PC-3 (cell line): ENCODE measurements at regions not wholly inside any gene's neighbourhood (a gene's known extent, or its start where the extent isn't known, plus 50 kb on each side); places are given as distances from the start of the nearest gene placed in this dataset.

Experiments used
- ATAC-seq: fragments of 200-7000 bp; cut with Tn5 transposase; 2 replicates; pipeline ENCODE4 v1.9.1; 2020; ENCODE audit warnings: mild to moderate bottlenecking, moderate library complexity
- BruUV-seq: library from RNA; stranded (reverse); fragments of 400-500 nt; replicated peaks from 2 replicates; lab custom pipeline; 2021; lab: Mats Ljungman, UMichigan
- CTCF ChIA-PET: fragments of 300-600 bp; sonication (Branson Sonifier 250); formaldehyde crosslinking; loops from one replicate; lab custom pipeline; 2022; ENCODE audit warnings: antibody characterized with exemption; lab: Charles Lee
- POLR2A ChIA-PET: fragments of 300-600 bp; sonication (Branson Sonifier 250); formaldehyde crosslinking; loops from one replicate; lab custom pipeline; 2022; ENCODE audit warnings: antibody characterized with exemption; ENCODE audit not compliant: unreplicated experiment; lab: Charles Lee
- DNase-seq: peaks from one replicate; pipeline ENCODE4 v3.0.0-alpha.2; 2015
- H2AFZ ChIP-seq: fragments of 300-600 bp; sonication (generic); 2 replicates; pipeline ENCODE4 v1.6.0; 2016; ENCODE audit warnings: antibody characterized with exemption, low read length
- H3F3A ChIP-seq: fragments of 300-600 bp; sonication (generic); one replicate; pipeline ENCODE4 v1.6.0; 2017; ENCODE audit warnings: antibody characterized with exemption, low read length, control low read depth, mild to moderate bottlenecking; ENCODE audit not compliant: unreplicated experiment
- H3K27ac ChIP-seq: fragments of 300-600 bp; sonication (generic); 2 replicates; pipeline ENCODE4 v1.5.1; 2016; ENCODE audit warnings: mild to moderate bottlenecking, low read length
- H3K27me3 ChIP-seq: fragments of 300-600 bp; sonication (generic); 2 replicates; pipeline ENCODE4 v1.6.1; 2016; ENCODE audit warnings: low read length, mixed read lengths
- H3K36me3 ChIP-seq: fragments of 300-600 bp; sonication (generic); 2 replicates; pipeline ENCODE4 v1.6.1; 2016; ENCODE audit warnings: low read depth, mixed run types, low read length, mixed read lengths
- H3K4me1 ChIP-seq: fragments of 300-600 bp; sonication (generic); 2 replicates; pipeline ENCODE4 v1.5.1; 2016; ENCODE audit warnings: low read length; ENCODE audit not compliant: insufficient read depth
- H3K4me2 ChIP-seq: fragments of 300-600 bp; sonication (generic); 2 replicates; pipeline ENCODE4 v1.6.0; 2016; ENCODE audit warnings: low read length
- H3K4me3 ChIP-seq: fragments of 300-600 bp; sonication (generic); 2 replicates; pipeline ENCODE4 v1.5.1; 2016; ENCODE audit warnings: mild to moderate bottlenecking, low read length, mixed read lengths
- H3K79me2 ChIP-seq: fragments of 300-600 bp; sonication (generic); 2 replicates; pipeline ENCODE4 v1.6.1; 2017; ENCODE audit warnings: low read length, mixed read lengths
- H3K9ac ChIP-seq: fragments of 300-600 bp; sonication (generic); 2 replicates; pipeline ENCODE4 v1.6.0; 2016; ENCODE audit warnings: mild to moderate bottlenecking, low read length
- H3K9me2 ChIP-seq: fragments of 300-600 bp; sonication (generic); replicated peaks from 2 replicates; pipeline ENCODE4 v1.6.1; 2016; ENCODE audit warnings: mixed run types, low read length, mixed read lengths
- H3K9me3 ChIP-seq: fragments of 300-600 bp; sonication (generic); 2 replicates; pipeline ENCODE4 v1.6.1; 2016; ENCODE audit warnings: low read length, mixed read lengths
- H4K20me1 ChIP-seq: fragments of 300-600 bp; sonication (generic); 2 replicates; pipeline ENCODE4 v1.6.1; 2016; ENCODE audit warnings: low read length, mixed read lengths
- CTCF ChIP-seq: fragments of 300-600 bp; sonication (generic); conservative IDR thresholded peaks from 2 replicates; pipeline ENCODE4 v1.5.1; 2017; ENCODE audit warnings: antibody characterized with exemption, low read depth, mild to moderate bottlenecking, low read length
- EZH2 ChIP-seq: fragments of 300-600 bp; sonication (generic); IDR thresholded peaks from one replicate; pipeline ENCODE4 v1.6.1; 2017; ENCODE audit warnings: antibody characterized with exemption, mild to moderate bottlenecking, low read length; ENCODE audit not compliant: unreplicated experiment
- EZH2phosphoT487 ChIP-seq: fragments of 300-600 bp; sonication (generic); IDR thresholded peaks from 2 replicates; pipeline ENCODE4 v1.6.1; 2018; ENCODE audit warnings: mild to moderate bottlenecking, antibody characterized with exemption, low read length, borderline replicate concordance
- intact Hi-C: fragments of 100-400 bp; cut with micrococcal nuclease; formaldehyde crosslinking; loops from 2 replicates; pipeline ENCODE4 v1.9.0; 2023

GRCh38 chr5:17719592-17719991, 85.3 kb downstream of the TAF11L14 start:
- ATAC-seq (no peak), DNase-seq (no peak)
- Histone ChIP-seq H3F3A (no peaks in the 10 kb centered on the region), H3K9me2 (no peaks in the 10 kb centered on the region), H3K4me3 (no peak overlapping the region), H3K79me2 (no peaks in the 10 kb centered on the region), H4K20me1 (no peaks in the 10 kb centered on the region), H2AFZ (no peak overlapping the region), H3K4me1 (no peaks in the 10 kb centered on the region), H3K27me3 (no peaks in the 10 kb centered on the region), H3K36me3 (no peaks in the 10 kb centered on the region), H3K9ac (no peak overlapping the region), H3K4me2 (no peak overlapping the region), H3K9me3 (no peaks in the 10 kb centered on the region), H3K27ac (no peak overlapping the region)
- ChIA-PET POLR2A (no interaction called here), CTCF (no interaction called here)
- intact Hi-C loops, result no loop called here
- no TSS peak for BruUV-seq
- TF ChIP-seq EZH2phosphoT487, result no peak
- TF ChIP-seq EZH2, result no peak
- no peak for TF ChIP-seq CTCF

- no peak overlapping the region for H2AFZ ChIP-seq
- no peaks in the 10 kb centered on the region for H3K36me3 ChIP-seq
- no peaks in the 10 kb centered on the region for H4K20me1 ChIP-seq
- TF ChIP-seq CTCF (no peak), EZH2phosphoT487 (no peak), EZH2 (no peak)
- H3F3A ChIP-seq, result no peaks in the 10 kb centered on the region
- H3K27ac ChIP-seq, result no peak overlapping the region
- BruUV-seq, result no TSS peak
- ChIA-PET POLR2A (no interaction called here), CTCF (no interaction called here)
- no peaks in the 10 kb centered on the region for H3K27me3 ChIP-seq
- H3K9me2 ChIP-seq, result no peaks in the 10 kb centered on the region
- H3K4me1 ChIP-seq, result no peaks in the 10 kb centered on the region
- no peak overlapping the region for H3K4me2 ChIP-seq
- no peaks in the 10 kb centered on the region for H3K79me2 ChIP-seq
- intact Hi-C loops, result no loop called here
- H3K4me3 ChIP-seq, result no peak overlapping the region
- H3K9ac ChIP-seq, result no peak overlapping the region
- DNase-seq (no peak), ATAC-seq (no peak)
- H3K9me3 ChIP-seq, result no peaks in the 10 kb centered on the region
Observed at GRCh38 chr5:17720071-17720470, 85.8 kb downstream of the TAF11L14 start.

DNA sequence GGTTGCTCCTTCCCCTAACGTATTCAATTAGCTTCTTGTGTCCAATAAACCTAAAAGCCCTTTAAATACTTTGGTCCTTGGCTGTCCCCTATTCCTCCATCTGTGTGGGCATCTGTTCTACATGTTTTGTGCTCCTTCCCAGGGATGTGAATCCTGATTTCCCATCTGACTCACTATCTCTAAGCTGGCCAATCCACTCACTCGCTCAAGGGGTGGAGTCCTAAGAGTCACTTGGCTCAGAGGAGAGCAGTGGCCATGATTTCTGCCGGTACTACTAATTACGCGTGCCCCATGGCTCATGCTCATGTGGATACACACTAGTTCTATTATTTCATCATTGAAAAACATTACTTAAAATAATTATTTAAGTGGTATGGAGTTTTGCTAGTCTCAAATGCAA, 89.6 kb downstream of the TAF11L14 start:
- Histone ChIP-seq H3K4me2 (no peak overlapping the region), H3K9ac (no peak overlapping the region), H3K27me3 (no peaks in the 10 kb centered on the region), H3K27ac (no peak overlapping the region), H3K9me3 (no peaks in the 10 kb centered on the region), H3F3A (no peaks in the 10 kb centered on the region), H3K36me3 (no peaks in the 10 kb centered on the region), H3K79me2 (no peaks in the 10 kb centered on the region), H3K4me1 (peaks cover 5% of the 10 kb centered on the region; the same call in 1 of the 2 replicates), H3K9me2 (no peaks in the 10 kb centered on the region), H4K20me1 (no peaks in the 10 kb centered on the region), H2AFZ (no peak overlapping the region), H3K4me3 (no peak overlapping the region)
- POLR2A ChIA-PET, result no interaction called here
- BruUV-seq, result no TSS peak
- CTCF ChIA-PET, result no interaction called here
- no peak for ATAC-seq
- TF ChIP-seq EZH2phosphoT487 (no peak), CTCF (no peak), EZH2 (no peak)
- DNase-seq, result no peak
- intact Hi-C loops, result no loop called here
